H1 (cell line): ENCODE measurements at regions not wholly inside any gene's neighbourhood (a gene's known extent, or its start where the extent isn't known, plus 50 kb on each side); places are given as distances from the start of the nearest gene placed in this dataset.

Experiments
- CTCF ChIA-PET: fragments of 300-600 bp; sonication (Branson Sonifier 250); formaldehyde crosslinking; loops from one replicate; lab custom pipeline; 2021; ENCODE audit not compliant: partially characterized antibody; lab: Charles Lee
- POLR2A ChIA-PET: fragments of 300-600 bp; sonication (Branson Sonifier 250); formaldehyde crosslinking; loops from one replicate; lab custom pipeline; 2021; ENCODE audit warnings: inconsistent platforms; ENCODE audit not compliant: partially characterized antibody; lab: Charles Lee
- DNase-seq, 2 experiments: peaks; one replicate each; pipeline versions ENCODE4 v3.0.0 to v3.0.0-alpha.2; 2010 to 2022; ENCODE audit warnings: low spot score in 2 of 2, low read depth in 1 of 2, mixed read lengths in 1 of 2
- FAIRE-seq: peaks from 2 replicates; lab custom pipeline; 2011; peaks lifted over from hg19 to GRCh38; lab: Jason Lieb, UNC
- H2AFZ ChIP-seq: 2 replicates; pipeline ENCODE4 v1.8.1; 2012; ENCODE audit warnings: low read length, inconsistent platforms
- H2AK5ac ChIP-seq: 2 replicates; pipeline ENCODE4 v1.6.1; 2013; ENCODE audit warnings: low read depth, low read length
- H2BK120ac ChIP-seq: replicated peaks from 2 replicates; pipeline ENCODE3; 2013; ENCODE audit warnings: low read depth, low read length, inconsistent platforms
- H2BK12ac ChIP-seq: 2 replicates; pipeline ENCODE4 v1.6.1; 2013; ENCODE audit warnings: low read depth, low read length
- H2BK15ac ChIP-seq: 2 replicates; pipeline ENCODE4 v1.6.1; 2013; ENCODE audit warnings: low read length
- H2BK20ac ChIP-seq: 2 replicates; pipeline ENCODE4 v1.6.1; 2013; ENCODE audit warnings: low read length
- H2BK5ac ChIP-seq: 2 replicates; pipeline ENCODE4 v1.6.1; 2013; ENCODE audit warnings: low read depth, low read length
- H3K14ac ChIP-seq: 2 replicates; pipeline ENCODE4 v1.6.1; 2013; ENCODE audit warnings: inconsistent platforms; ENCODE audit not compliant: insufficient read length
- H3K18ac ChIP-seq: 2 replicates; pipeline ENCODE4 v1.6.1; 2013; ENCODE audit warnings: low read length; ENCODE audit errors: extremely low read depth
- H3K23ac ChIP-seq: 2 replicates; pipeline ENCODE4 v1.6.1; 2013; ENCODE audit warnings: inconsistent platforms; ENCODE audit not compliant: insufficient read length
- H3K23me2 ChIP-seq: 2 replicates; pipeline ENCODE4 v1.6.1; 2013; ENCODE audit warnings: low read depth, low read length
- H3K27ac ChIP-seq: 2 replicates; pipeline ENCODE4 v1.6.1; 2011; ENCODE audit warnings: low read depth, low read length, inconsistent platforms
- H3K27me3 ChIP-seq, 4 experiments: replicated peaks in 1 of 4; 1 replicate in 1 of 4; 2 replicates in 3 of 4; pipeline versions ENCODE4 v1.6.1 to v1.8.1; 2011 to 2013; ENCODE audit warnings: low read length in 3 of 4, mild to moderate bottlenecking in 3 of 4, inconsistent platforms in 2 of 4, mixed read lengths in 2 of 4, moderate library complexity in 1 of 4; ENCODE audit not compliant: control insufficient read depth in 3 of 4, insufficient read depth in 3 of 4; ENCODE audit errors: extremely low read depth in 1 of 4
- H3K36me3 ChIP-seq, 4 experiments: 2 replicates each; pipeline versions ENCODE4 v1.6.1 to v1.8.1; 2011 to 2013; ENCODE audit warnings: mild to moderate bottlenecking in 4 of 4, low read length in 3 of 4, moderate library complexity in 2 of 4, control low read depth in 1 of 4, inconsistent platforms in 1 of 4; ENCODE audit not compliant: insufficient read depth in 4 of 4, control insufficient read depth in 2 of 4
- H3K4ac ChIP-seq: replicated peaks from 2 replicates; pipeline ENCODE3; 2013; ENCODE audit warnings: low read length, low read depth, mixed read lengths, inconsistent platforms; ENCODE audit not compliant: insufficient read length
- H3K4me1 ChIP-seq, 4 experiments: replicated peaks in 1 of 4; 1 replicate in 1 of 4; 2 replicates in 3 of 4; pipeline versions ENCODE4 v1.6.1 to v1.8.1; 2011 to 2013; ENCODE audit warnings: low read length in 3 of 4, inconsistent platforms in 2 of 4, mixed read lengths in 1 of 4; ENCODE audit not compliant: insufficient read depth in 4 of 4, control insufficient read depth in 3 of 4
- H3K4me2 ChIP-seq, 2 experiments: 2 replicates each; pipeline versions ENCODE4 v1.6.1 to v1.8.1; 2011 to 2013; ENCODE audit warnings: low read depth in 2 of 2, low read length in 2 of 2, control low read depth in 1 of 2, inconsistent platforms in 1 of 2, mild to moderate bottlenecking in 1 of 2; ENCODE audit not compliant: insufficient read depth in 1 of 2
- H3K4me3 ChIP-seq, 4 experiments: fragments of 200-600, 300-600 bp in 1 of 4; sonication (generic), shearing (Covaris generic), sonication (Bioruptor Twin) in 1 of 4; 2 replicates each; pipeline versions ENCODE4 v1.5.1 to v1.8.1; 2011 to 2016; ENCODE audit warnings: low read length in 4 of 4, low read depth in 3 of 4, control low read depth in 2 of 4, inconsistent platforms in 2 of 4, mild to moderate bottlenecking in 2 of 4, mixed read lengths in 1 of 4, moderate library complexity in 1 of 4; ENCODE audit not compliant: insufficient read depth in 2 of 4; ENCODE audit errors: extremely low read depth in 1 of 4
- H3K56ac ChIP-seq: replicated peaks from 2 replicates; pipeline ENCODE3; 2013; ENCODE audit warnings: low read depth, mild to moderate bottlenecking, mixed read lengths, low read length, inconsistent platforms; ENCODE audit not compliant: insufficient read length
- H3K79me1 ChIP-seq: 2 replicates; pipeline ENCODE4 v1.6.1; 2013; ENCODE audit warnings: low read depth, low read length, control low read depth
- H3K79me2 ChIP-seq, 2 experiments: 2 replicates each; pipeline versions ENCODE4 v1.6.1 to v1.8.1; 2012 to 2013; ENCODE audit warnings: low read length in 2 of 2, mild to moderate bottlenecking in 2 of 2, inconsistent platforms in 1 of 2; ENCODE audit not compliant: insufficient read depth in 2 of 2, control insufficient read depth in 1 of 2
- H3K9ac ChIP-seq, 4 experiments: replicated peaks in 1 of 4; 1 replicate in 1 of 4; 2 replicates in 3 of 4; pipeline versions ENCODE4 v1.6.1 to v1.8.1; 2011 to 2013; ENCODE audit warnings: low read depth in 3 of 4, low read length in 3 of 4, control low read depth in 2 of 4, mild to moderate bottlenecking in 2 of 4, moderate library complexity in 2 of 4, inconsistent platforms in 1 of 4; ENCODE audit errors: extremely low read depth in 1 of 4
- H3K9me3 ChIP-seq, 2 experiments: 2 replicates each; pipeline versions ENCODE4 v1.6.1 to v1.8.1; 2012 to 2013; ENCODE audit warnings: mild to moderate bottlenecking in 2 of 2, moderate library complexity in 2 of 2, control low read depth in 1 of 2, inconsistent platforms in 1 of 2, low read depth in 1 of 2, low read length in 1 of 2, mixed read lengths in 1 of 2; ENCODE audit not compliant: insufficient read depth in 2 of 2
- H4K20me1 ChIP-seq, 2 experiments: replicated peaks in 1 of 2; 2 replicates each; pipeline versions ENCODE3 to v1.8.1; 2011 to 2013; ENCODE audit warnings: inconsistent platforms in 2 of 2, low read length in 2 of 2, mild to moderate bottlenecking in 1 of 2; ENCODE audit not compliant: insufficient read depth in 2 of 2, control insufficient read depth in 1 of 2
- H4K5ac ChIP-seq: 2 replicates; pipeline ENCODE4 v1.6.1; 2013; ENCODE audit warnings: low read length, low read depth, mixed read lengths, inconsistent platforms; ENCODE audit not compliant: insufficient read length
- H4K8ac ChIP-seq: 2 replicates; pipeline ENCODE4 v1.8.0; 2013; ENCODE audit warnings: mild to moderate bottlenecking, moderate library complexity, low read length, inconsistent platforms; ENCODE audit not compliant: insufficient read depth; ENCODE audit errors: extremely low read depth
- H4K91ac ChIP-seq: replicated peaks from 2 replicates; pipeline ENCODE3; 2013; ENCODE audit warnings: low read length, mixed read lengths, inconsistent platforms; ENCODE audit not compliant: insufficient read length
- CTCF ChIP-seq, 3 experiments: IDR thresholded peaks; 1 replicate in 2 of 3; 2 replicates in 1 of 3; pipeline versions ENCODE4 v1.5.1 to v1.6.1; 2011; ENCODE audit warnings: low read length in 3 of 3, mild to moderate bottlenecking in 3 of 3, inconsistent platforms in 2 of 3, low read depth in 1 of 3, moderate library complexity in 1 of 3; ENCODE audit not compliant: insufficient read depth in 1 of 3; ENCODE audit errors: control extremely low read depth in 1 of 3
- EZH2 ChIP-seq: fragments of 200-600 bp; sonication (generic); IDR thresholded peaks from 2 replicates; pipeline ENCODE4 v1.7.1; 2012; ENCODE audit warnings: low read depth, mild to moderate bottlenecking, moderate library complexity, low read length, inconsistent platforms; ENCODE audit not compliant: severe bottlenecking
- POU5F1 ChIP-seq: IDR thresholded peaks from 2 replicates; pipeline ENCODE4 v1.6.1; 2011; ENCODE audit warnings: low read depth, mild to moderate bottlenecking, low read length, moderate library complexity
- RAD21 ChIP-seq, 2 experiments: IDR thresholded peaks in 1 of 2; conservative IDR thresholded peaks in 1 of 2; 2 replicates each; pipeline ENCODE4 v1.6.1; 2011; ENCODE audit warnings: low read depth in 2 of 2, low read length in 2 of 2, improper control_type of control experiment in 1 of 2, inconsistent platforms in 1 of 2, mild to moderate bottlenecking in 1 of 2, moderate library complexity in 1 of 2
- RNF2 ChIP-seq: fragments of 200-900, 300-1000 bp; sonication (generic); IDR thresholded peaks from 2 replicates; pipeline ENCODE4 v1.7.1; 2016; ENCODE audit warnings: borderline replicate concordance, low read depth, mild to moderate bottlenecking, antibody characterized with exemption, low read length; ENCODE audit not compliant: poor library complexity, severe bottlenecking; ENCODE audit errors: missing control alignments
- RXRA ChIP-seq: IDR thresholded peaks from 2 replicates; pipeline ENCODE4 v1.6.1; 2011; ENCODE audit warnings: low read depth, mild to moderate bottlenecking, low read length, moderate library complexity; ENCODE audit not compliant: insufficient read depth
- SRF ChIP-seq: IDR thresholded peaks from 2 replicates; pipeline ENCODE4 v1.6.1; 2011; ENCODE audit warnings: mild to moderate bottlenecking, low read depth, low read length, moderate library complexity
- WGBS, 2 experiments: shearing (Covaris generic) in 1 of 2; methylation state at CpG; one replicate each; pipeline versions ENCODE4 v1.1.6 to v1.1.7; 2013 to 2015; ENCODE audit warnings: low lambda C conversion rate in 2 of 2, mixed read lengths in 2 of 2, inconsistent platforms in 1 of 2, low coverage in 1 of 2, missing lambda C conversion rate in 1 of 2; ENCODE audit not compliant: insufficient replicate concordance in 2 of 2, insufficient coverage in 1 of 2, insufficient read length in 1 of 2; ENCODE audit errors: extremely low coverage in 1 of 2, missing lambda C conversion rate in 1 of 2; 5-methylcytosine and 5-hydroxymethylcytosine counted together

DNA sequence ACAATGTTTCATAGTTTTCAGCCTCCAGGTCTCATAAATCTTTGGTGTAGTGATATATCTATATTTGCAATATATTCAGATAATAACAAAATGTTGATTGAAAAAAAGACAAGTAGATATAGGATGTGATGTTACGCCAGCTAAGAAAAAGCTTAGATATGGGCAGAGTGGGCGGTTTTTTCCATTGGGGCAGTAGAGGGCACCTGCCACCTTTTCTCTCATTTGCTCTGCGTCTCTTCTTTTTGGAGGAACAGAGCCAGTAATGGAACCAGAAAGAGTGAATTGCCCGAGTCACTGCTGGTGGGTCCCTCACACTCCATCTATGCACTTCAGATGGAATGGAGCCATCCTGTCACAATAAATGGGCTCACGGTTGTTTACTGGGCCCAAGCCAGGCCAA lies 62.1 kb upstream of the FANCC start:
- no peaks in the 10 kb centered on the region for H3K9me3 ChIP-seq
- H3K4me3 ChIP-seq: no peak overlapping the region
- no peak overlapping the region for H3K9ac ChIP-seq
- H3K27me3 ChIP-seq: no peaks in the 10 kb centered on the region
- DNase-seq (peak in 1 of 2 experiments; percentile 41), FAIRE-seq (no peak)
- H3K27ac ChIP-seq: no peak overlapping the region
- ChIA-PET CTCF (interaction anchor here (0.7 to 1.9 kb wide), 4 partner anchors 14 to 118 kb away, joined by 3 to 5 read pairs (median 4); no protein-coding TSS in a partner anchor), POLR2A (no interaction called here)
- WGBS, 2 experiments: 82% methylated on average over 5 of the region's 5 CpGs; no CpG with 5 or more reads in 1 of the 2 experiments
- no peak overlapping the region for H2BK12ac ChIP-seq
- H4K20me1 ChIP-seq: no peaks in the 10 kb centered on the region
- H2AFZ ChIP-seq: no peak overlapping the region
- no peak overlapping the region for H2BK15ac ChIP-seq
- no peak overlapping the region for H3K4me2 ChIP-seq
- H3K18ac ChIP-seq: no peak overlapping the region
- no peak overlapping the region for H3K56ac ChIP-seq
- no peaks in the 10 kb centered on the region; a peak in 1 of 7 replicates for H3K4me1 ChIP-seq
- no peak overlapping the region for H3K14ac ChIP-seq
- no peak overlapping the region for H3K4ac ChIP-seq
- H3K79me1 ChIP-seq: no peaks in the 10 kb centered on the region
- H4K8ac ChIP-seq: no peak overlapping the region
- no peaks in the 10 kb centered on the region for H3K79me2 ChIP-seq
- H3K23ac ChIP-seq: no peak overlapping the region
- H4K91ac ChIP-seq: no peak overlapping the region
- H2BK5ac ChIP-seq: no peak overlapping the region
- TF ChIP-seq CTCF (IDR thresholded peaks at IDR 0.05; ENCODE audit: control extremely low read depth in 1 of 3, insufficient read depth in 1 of 3, low read depth in 1 of 3, low read length in 3 of 3): peak in 2 of 3 experiments; percentile 5 to 20; a peak in 1 of 4 replicates
- no peak for TF ChIP-seq RNF2
- no peak for TF ChIP-seq RXRA
- TF ChIP-seq EZH2: no peak
- TF ChIP-seq RAD21 (IDR thresholded peaks at IDR 0.05 in 1 of 2, conservative IDR thresholded peaks at IDR 0.05 in 1 of 2; ENCODE audit: low read depth in 2 of 2, low read length in 2 of 2): peak; percentile 44 to 59
- no peak for TF ChIP-seq SRF
- TF ChIP-seq POU5F1: no peak
- no peak overlapping the region for H2AK5ac ChIP-seq
- H2BK120ac ChIP-seq: no peak overlapping the region
- H2BK20ac ChIP-seq: no peak overlapping the region
- H3K23me2 ChIP-seq: no peaks in the 10 kb centered on the region
- H3K36me3 ChIP-seq: no peaks in the 10 kb centered on the region
- no peak overlapping the region for H4K5ac ChIP-seq
